ENCODE measurements at regions not wholly inside any gene's neighbourhood (a gene's known extent, or its start where the extent isn't known, plus 50 kb on each side); places are given as distances from the start of the nearest gene placed in this dataset.
"Not testable (repeated sequence)": the region's sequence is repeated elsewhere in the genome, so short reads cannot be mapped to it uniquely, and the experiment has no call there.

DNA sequence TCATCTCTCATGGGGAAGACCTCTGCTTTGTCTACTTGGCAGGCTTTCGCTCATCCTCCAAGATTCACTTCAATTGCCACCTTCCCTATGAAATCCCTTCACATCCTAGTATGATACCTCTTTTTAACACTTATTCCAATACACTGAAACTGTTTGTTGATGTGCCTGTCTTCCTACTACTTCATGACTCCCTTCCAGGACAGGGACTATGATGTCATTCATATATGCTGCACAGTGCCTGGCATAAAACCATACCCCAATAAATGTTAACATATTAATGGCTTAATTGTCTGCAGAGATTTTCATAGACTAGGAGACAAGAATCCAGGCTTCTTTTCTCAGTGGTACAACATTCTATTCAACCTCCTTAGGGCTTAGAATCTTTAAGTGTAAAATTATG is 215.5 kb downstream of the ZNF608 start:
- TF ChIP-seq, protein P1, sequence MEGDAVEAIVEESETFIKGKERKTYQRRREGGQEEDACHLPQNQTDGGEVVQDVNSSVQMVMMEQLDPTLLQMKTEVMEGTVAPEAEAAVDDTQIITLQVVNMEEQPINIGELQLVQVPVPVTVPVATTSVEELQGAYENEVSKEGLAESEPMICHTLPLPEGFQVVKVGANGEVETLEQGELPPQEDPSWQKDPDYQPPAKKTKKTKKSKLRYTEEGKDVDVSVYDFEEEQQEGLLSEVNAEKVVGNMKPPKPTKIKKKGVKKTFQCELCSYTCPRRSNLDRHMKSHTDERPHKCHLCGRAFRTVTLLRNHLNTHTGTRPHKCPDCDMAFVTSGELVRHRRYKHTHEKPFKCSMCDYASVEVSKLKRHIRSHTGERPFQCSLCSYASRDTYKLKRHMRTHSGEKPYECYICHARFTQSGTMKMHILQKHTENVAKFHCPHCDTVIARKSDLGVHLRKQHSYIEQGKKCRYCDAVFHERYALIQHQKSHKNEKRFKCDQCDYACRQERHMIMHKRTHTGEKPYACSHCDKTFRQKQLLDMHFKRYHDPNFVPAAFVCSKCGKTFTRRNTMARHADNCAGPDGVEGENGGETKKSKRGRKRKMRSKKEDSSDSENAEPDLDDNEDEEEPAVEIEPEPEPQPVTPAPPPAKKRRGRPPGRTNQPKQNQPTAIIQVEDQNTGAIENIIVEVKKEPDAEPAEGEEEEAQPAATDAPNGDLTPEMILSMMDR (conservative IDR thresholded peaks at IDR 0.05; ENCODE audit: low read depth, low read length), result no peak
- Histone ChIP-seq H3K27me3 (ENCODE audit: insufficient read depth, low read depth) (no peaks in the 10 kb centered on the region), H3K4me1 (ENCODE audit: low read depth, poor library complexity, severe bottlenecking) (no peaks in the 10 kb centered on the region), H3K36me3 (ENCODE audit: insufficient read depth) (no peaks in the 10 kb centered on the region), H2AFZ (ENCODE audit: low read depth) (no peak overlapping the region), H3K9ac (no peak overlapping the region), H3K27ac (no peak overlapping the region), H3K4me2 (no peak overlapping the region), H4K20me1 (ENCODE audit: insufficient read depth) (no peaks in the 10 kb centered on the region), H3K4me3 (IDR thresholded peaks at IDR 0.05; ENCODE audit: insufficient read depth, low read depth, low read length) (no peak overlapping the region), H3K79me2 (ENCODE audit: insufficient read depth, low read depth) (no peaks in the 10 kb centered on the region)

DNA sequence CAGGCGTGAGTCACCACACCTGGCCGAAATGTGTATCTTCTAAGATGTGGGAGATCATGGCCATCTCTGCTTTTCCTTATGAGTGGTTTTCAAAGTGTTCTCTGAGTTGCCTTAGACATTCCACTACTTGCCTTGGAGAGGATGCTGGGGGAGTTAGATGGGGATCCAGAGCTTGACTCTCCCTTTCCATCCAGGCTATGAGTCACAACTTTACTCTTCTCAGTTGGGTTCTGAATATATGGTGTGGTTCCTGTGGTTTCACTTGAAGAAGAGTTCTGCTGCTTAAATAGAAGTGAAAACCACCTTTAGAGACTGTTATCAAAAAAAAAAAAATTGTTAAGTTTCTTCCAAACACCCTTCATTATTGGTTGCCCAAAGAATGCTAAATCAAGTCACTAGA is 217.6 kb downstream of the ZNF608 start:
- no peaks in the 10 kb centered on the region for H3K4me1 ChIP-seq (ENCODE audit: low read depth, poor library complexity, severe bottlenecking)
- no peak overlapping the region for H3K4me2 ChIP-seq
- H3K36me3 ChIP-seq (ENCODE audit: insufficient read depth), result no peaks in the 10 kb centered on the region
- no peaks in the 10 kb centered on the region for H3K79me2 ChIP-seq (ENCODE audit: insufficient read depth, low read depth)
- H3K27me3 ChIP-seq (ENCODE audit: insufficient read depth, low read depth), result no peaks in the 10 kb centered on the region
- H2AFZ ChIP-seq (ENCODE audit: low read depth), result no peak overlapping the region
- H3K4me3 ChIP-seq (IDR thresholded peaks at IDR 0.05; ENCODE audit: insufficient read depth, low read depth, low read length), result no peak overlapping the region
- TF ChIP-seq, protein P1 (conservative IDR thresholded peaks at IDR 0.05; ENCODE audit: low read depth, low read length), result no peak
- no peak overlapping the region for H3K27ac ChIP-seq
- H3K9ac ChIP-seq, result no peak overlapping the region
- H4K20me1 ChIP-seq (ENCODE audit: insufficient read depth), result no peaks in the 10 kb centered on the region

DNA sequence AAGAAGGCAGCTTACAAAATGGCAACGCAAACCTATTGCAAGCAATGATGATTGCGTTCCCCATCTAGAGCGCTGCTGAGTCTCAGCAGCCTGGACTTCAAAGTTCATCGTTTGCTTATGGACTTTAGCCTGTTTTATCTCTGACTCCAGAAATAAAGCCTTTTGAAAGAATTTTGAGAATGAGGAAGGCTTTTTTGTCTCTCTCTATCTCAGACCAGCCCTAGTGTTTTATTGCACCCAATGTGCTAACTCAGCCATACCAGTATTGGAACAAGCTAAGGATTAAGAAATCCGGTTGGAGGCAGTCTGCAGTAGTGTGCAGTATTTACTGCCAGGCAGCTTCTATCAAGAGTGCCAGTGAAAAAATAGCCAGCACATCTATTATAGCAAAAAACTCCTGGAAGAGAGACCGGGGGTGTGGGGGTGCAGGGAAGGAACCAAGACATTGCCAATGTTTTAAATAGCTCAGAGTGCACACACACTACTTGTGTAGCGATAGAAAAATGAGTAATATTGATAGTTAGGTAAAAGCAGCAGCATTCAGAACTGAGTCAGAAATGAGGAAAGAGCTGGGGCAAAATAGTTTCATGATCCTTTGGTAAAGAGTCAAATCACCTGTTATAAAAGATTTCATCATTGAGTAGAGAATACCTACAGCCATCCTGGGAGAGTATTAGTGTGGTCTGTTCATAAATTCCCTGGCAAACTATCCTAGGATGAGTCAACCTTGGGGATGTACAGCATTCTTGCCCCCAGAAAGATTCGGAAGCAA is 219.0 kb downstream of the ZNF608 start:
- H4K20me1 ChIP-seq (ENCODE audit: insufficient read depth), result no peaks in the 10 kb centered on the region
- H2AFZ ChIP-seq (ENCODE audit: low read depth), result no peak overlapping the region
- TF ChIP-seq, protein P1 (conservative IDR thresholded peaks at IDR 0.05; ENCODE audit: low read depth, low read length), result no peak
- no peaks in the 10 kb centered on the region for H3K36me3 ChIP-seq (ENCODE audit: insufficient read depth)
- H3K27me3 ChIP-seq (ENCODE audit: insufficient read depth, low read depth), result no peaks in the 10 kb centered on the region
- H3K4me1 ChIP-seq (ENCODE audit: low read depth, poor library complexity, severe bottlenecking), result no peaks in the 10 kb centered on the region
- H3K4me3 ChIP-seq (IDR thresholded peaks at IDR 0.05; ENCODE audit: insufficient read depth, low read depth, low read length), result no peak overlapping the region
- H3K79me2 ChIP-seq (ENCODE audit: insufficient read depth, low read depth), result no peaks in the 10 kb centered on the region
- H3K9ac ChIP-seq, result no peak overlapping the region
- no peak overlapping the region for H3K4me2 ChIP-seq
- H3K27ac ChIP-seq, result no peak overlapping the region

DNA sequence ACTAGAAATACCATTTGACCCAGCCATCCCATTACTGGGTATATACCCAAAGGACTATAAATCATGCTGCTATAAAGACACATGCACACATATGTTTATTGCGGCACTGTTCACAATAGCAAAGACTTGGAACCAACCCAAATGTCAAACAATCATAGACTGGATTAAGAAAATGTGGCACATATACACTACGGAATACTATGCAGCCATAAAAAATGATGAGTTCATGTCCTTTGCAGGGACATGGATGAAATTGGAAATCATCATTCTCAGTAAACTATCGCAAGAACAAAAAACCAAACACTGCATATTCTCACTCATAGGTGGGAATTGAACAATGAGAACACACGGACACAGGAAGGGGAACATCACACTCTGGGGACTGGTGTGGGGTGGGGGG is 220.4 kb downstream of the ZNF608 start:
- not testable (repeated sequence) for H3K4me1 ChIP-seq (ENCODE audit: low read depth, poor library complexity, severe bottlenecking); H3K79me2 ChIP-seq (ENCODE audit: insufficient read depth, low read depth); H3K36me3 ChIP-seq (ENCODE audit: insufficient read depth)

DNA sequence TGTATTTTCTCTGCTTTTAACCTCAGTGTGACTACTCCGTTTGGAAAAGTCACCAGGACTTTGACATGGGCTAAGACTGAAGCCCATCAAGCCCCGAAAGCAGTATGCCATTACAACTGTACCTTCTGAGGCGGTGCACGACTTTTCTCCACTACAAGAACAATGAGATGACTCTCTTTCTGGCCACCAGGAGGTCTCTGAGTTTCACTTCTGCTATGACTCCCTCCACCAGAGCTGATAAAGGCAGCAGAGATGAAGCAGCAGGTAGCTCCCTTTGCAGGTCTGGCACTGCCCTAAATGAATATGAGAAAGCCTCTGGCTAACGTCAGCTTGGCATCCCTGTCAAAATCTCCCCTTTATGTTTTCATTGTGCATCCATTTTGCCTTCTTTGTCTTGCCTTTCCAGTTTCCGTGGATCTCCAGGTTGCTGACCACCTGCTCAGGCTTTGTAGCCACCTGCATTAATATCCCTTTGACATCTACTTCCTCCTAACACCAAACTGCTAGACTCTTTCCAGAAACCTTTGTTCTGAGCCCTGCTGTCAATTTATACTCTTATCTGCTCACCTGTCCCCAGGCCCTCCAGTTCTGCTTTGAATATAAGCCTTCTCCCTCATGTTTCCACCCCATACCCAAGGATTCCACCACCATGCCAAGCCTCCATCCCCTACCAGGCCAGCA is 221.7 kb downstream of the ZNF608 start:
- H3K4me3 ChIP-seq (IDR thresholded peaks at IDR 0.05; ENCODE audit: insufficient read depth, low read depth, low read length), result no peak overlapping the region
- H4K20me1 ChIP-seq (ENCODE audit: insufficient read depth), result no peaks in the 10 kb centered on the region
- no peaks in the 10 kb centered on the region for H3K4me1 ChIP-seq (ENCODE audit: low read depth, poor library complexity, severe bottlenecking)
- no peak overlapping the region for H2AFZ ChIP-seq (ENCODE audit: low read depth)
- no peak overlapping the region for H3K9ac ChIP-seq
- no peak overlapping the region for H3K27ac ChIP-seq
- no peak overlapping the region for H3K4me2 ChIP-seq
- H3K36me3 ChIP-seq (ENCODE audit: insufficient read depth), result no peaks in the 10 kb centered on the region
- TF ChIP-seq, protein P1 (conservative IDR thresholded peaks at IDR 0.05; ENCODE audit: low read depth, low read length), result no peak
- no peaks in the 10 kb centered on the region for H3K79me2 ChIP-seq (ENCODE audit: insufficient read depth, low read depth)
- no peaks in the 10 kb centered on the region for H3K27me3 ChIP-seq (ENCODE audit: insufficient read depth, low read depth)

More for the DNA sequence above, 220.4 kb downstream of the ZNF608 start:
- H3K4me2 ChIP-seq; H2AFZ ChIP-seq (ENCODE audit: low read depth); H3K9ac ChIP-seq; H3K27me3 ChIP-seq (ENCODE audit: insufficient read depth, low read depth); H4K20me1 ChIP-seq (ENCODE audit: insufficient read depth); H3K27ac ChIP-seq; H3K4me3 ChIP-seq (IDR thresholded peaks at IDR 0.05; ENCODE audit: insufficient read depth, low read depth, low read length): not testable (repeated sequence)
